PC-3 (cell line): ENCODE measurements at regions not wholly inside any gene's neighbourhood (a gene's known extent, or its start where the extent isn't known, plus 50 kb on each side); places are given as distances from the start of the nearest gene placed in this dataset.

Source experiments
- CTCF ChIP-seq: fragments of 300-600 bp; sonication (generic); conservative IDR thresholded peaks from 2 replicates; pipeline ENCODE4 v1.5.1; 2017; ENCODE audit warnings: antibody characterized with exemption, low read depth, mild to moderate bottlenecking, low read length
- EZH2 ChIP-seq: fragments of 300-600 bp; sonication (generic); IDR thresholded peaks from one replicate; pipeline ENCODE4 v1.6.1; 2017; ENCODE audit warnings: antibody characterized with exemption, mild to moderate bottlenecking, low read length; ENCODE audit not compliant: unreplicated experiment

GRCh38 chr1:234737967-234738314, 128.0 kb upstream of the IRF2BP2 start:
- TF ChIP-seq EZH2: no peak
- TF ChIP-seq CTCF: no peak
